Ovary (tissue), 7 donors: ENCODE measurements at regions not wholly inside any gene's neighbourhood (a gene's known extent, or its start where the extent isn't known, plus 50 kb on each side); places are given as distances from the start of the nearest gene placed in this dataset.

Source experiments
- DNase-seq, 5 donors: peaks; one replicate each; pipeline ENCODE4 v3.0.0-alpha.2; 2019 to 2020
- H3K27ac ChIP-seq, 2 donors: fragments of 200-600 bp; one replicate each; pipeline versions ENCODE4 v1.5.1 to v1.8.0; 2019 to 2022
- H3K27me3 ChIP-seq: fragments of 200-600 bp; one replicate; pipeline ENCODE4 v1.8.0; 2022
- H3K36me3 ChIP-seq: fragments of 200-600 bp; sonication (generic); one replicate; pipeline ENCODE4 v1.5.1; 2019
- H3K4me1 ChIP-seq: one replicate; pipeline ENCODE4 v1.8.1; 2013; ENCODE audit warnings: mild to moderate bottlenecking, moderate library complexity; ENCODE audit not compliant: insufficient read depth
- H3K4me3 ChIP-seq: fragments of 200-600 bp; sonication (generic); one replicate; pipeline ENCODE4 v1.5.1; 2017
- H3K9me3 ChIP-seq, 2 donors: fragments of 200-600 bp in 1 of 2; sonication (generic) in 1 of 2; one replicate each; pipeline versions ENCODE4 v1.5.1 to v1.8.1; 2013 to 2019; ENCODE audit warnings: mild to moderate bottlenecking in 1 of 2, moderate library complexity in 1 of 2
- CTCF ChIP-seq, 3 donors: fragments of 450-650 bp in 2 of 3; fragments of 200-600 bp in 1 of 3; IDR thresholded peaks; one replicate each; pipeline versions ENCODE4 v1.5.1 to v1.8.0; 2016 to 2022; ENCODE audit warnings: antibody characterized with exemption in 3 of 3, mild to moderate bottlenecking in 1 of 3
- EP300 ChIP-seq: sonication (generic); formaldehyde crosslinking; IDR thresholded peaks from one replicate; pipeline ENCODE4 v1.6.1; 2017; ENCODE audit warnings: antibody characterized with exemption
- POLR2A ChIP-seq: fragments of 450-650 bp; IDR thresholded peaks from one replicate; pipeline ENCODE4 v1.6.1; 2017; ENCODE audit warnings: antibody characterized with exemption, mild to moderate bottlenecking, moderate library complexity
- WGBS, 3 donors: extraction: QIAGEN DNeasy Blood & Tissue Kit in 1 of 3; methylation state at CpG; one replicate each; pipeline versions ENCODE4 v1.1.5 to v1.1.7; 2013 to 2017; 5-methylcytosine and 5-hydroxymethylcytosine counted together
- intact Hi-C, 4 donors: fragments of 100-400 bp; cut with DNase I; formaldehyde crosslinking; loops; one replicate each; pipeline versions ENCODE4 v1.11.0 to v1.15.1; 2022 to 2023
- donor health status: DM: no; HTN: no; CAD: no; lungs with moderate emphysema.
- donor health status: DM: no; HTN: no; CAD: no.
- donor health status: Bipolar disorder and iron deficiency.
- donor health status: DM: no; HTN: no; CAD: no.
- donor health status: DM: yes; HTN: yes; CAD: no.

- 82 to 95% (median 95%) methylated on average over 6 of the region's 6 CpGs for WGBS, 3 donors
- Histone ChIP-seq H3K4me1 (no peaks in the 10 kb centered on the region), H3K27me3 (no peaks in the 10 kb centered on the region), H3K36me3 (no peaks in the 10 kb centered on the region), H3K27ac (no peak overlapping the region), H3K9me3 (no peaks in the 10 kb centered on the region), H3K4me3 (no peak overlapping the region)
- intact Hi-C loops: loop anchor here in 1 of 4 donors (5.0 kb wide), 1 partner anchor 212 kb away; no protein-coding TSS in a partner anchor
- no peak for TF ChIP-seq CTCF (IDR thresholded peaks at IDR 0.05)
- no peak for TF ChIP-seq POLR2A
- no peak for TF ChIP-seq EP300
- DNase-seq: no peak
Observed at GRCh38 chr14:87179936-87180335, 813.0 kb downstream of the GALC start.

GRCh38 chr14:87178277-87178676, 814.7 kb downstream of the GALC start:
- intact Hi-C loops: no loop called here
- no peaks in the 10 kb centered on the region for H3K36me3 ChIP-seq
- no peak for DNase-seq
- H3K4me3 ChIP-seq: no peak overlapping the region
- no peaks in the 10 kb centered on the region for H3K9me3 ChIP-seq
- TF ChIP-seq EP300: no peak
- no peak for TF ChIP-seq CTCF (IDR thresholded peaks at IDR 0.05)
- no peak for TF ChIP-seq POLR2A
- WGBS, 3 donors: 66 to 89% (median 78%) methylated on average over 1 of the region's 1 CpG
- no peaks in the 10 kb centered on the region for H3K4me1 ChIP-seq
- H3K27me3 ChIP-seq: no peaks in the 10 kb centered on the region
- H3K27ac ChIP-seq: no peak overlapping the region

GRCh38 chr14:87175175-87175574, 817.8 kb downstream of the GALC start:
- H3K36me3 ChIP-seq: no peaks in the 10 kb centered on the region
- no peaks in the 10 kb centered on the region for H3K4me1 ChIP-seq
- intact Hi-C loops: no loop called here
- 5 to 13% (median 8%) methylated on average over 2 of the region's 2 CpGs for WGBS, 3 donors
- no peak for DNase-seq
- no peak overlapping the region for H3K27ac ChIP-seq
- no peak overlapping the region for H3K4me3 ChIP-seq
- H3K27me3 ChIP-seq: no peaks in the 10 kb centered on the region
- no peak for TF ChIP-seq EP300
- no peak for TF ChIP-seq POLR2A
- no peak for TF ChIP-seq CTCF (IDR thresholded peaks at IDR 0.05)
- H3K9me3 ChIP-seq: no peaks in the 10 kb centered on the region

GRCh38 chr14:87171141-87171540, 821.8 kb downstream of the GALC start:
- Histone ChIP-seq H3K4me1 (no peaks in the 10 kb centered on the region), H3K27ac (no peak overlapping the region), H3K4me3 (no peak overlapping the region), H3K9me3 (no peaks in the 10 kb centered on the region), H3K27me3 (no peaks in the 10 kb centered on the region), H3K36me3 (no peaks in the 10 kb centered on the region)
- whole genome bisulfite sequencing, 3 donors: 85 to 86% (median 86%) methylated on average over 2 of the region's 2 CpGs
- DNase-seq: no peak
- TF ChIP-seq CTCF (IDR thresholded peaks at IDR 0.05) (no peak), EP300 (no peak), POLR2A (no peak)
- intact Hi-C loops: loop anchor here in 1 of 4 donors (5.0 kb wide), 1 partner anchor 1551 kb away; no protein-coding TSS in a partner anchor
